ENCODE measurements at regions not wholly inside any gene's neighbourhood (a gene's known extent, or its start where the extent isn't known, plus 50 kb on each side); places are given as distances from the start of the nearest gene placed in this dataset.

DNA sequence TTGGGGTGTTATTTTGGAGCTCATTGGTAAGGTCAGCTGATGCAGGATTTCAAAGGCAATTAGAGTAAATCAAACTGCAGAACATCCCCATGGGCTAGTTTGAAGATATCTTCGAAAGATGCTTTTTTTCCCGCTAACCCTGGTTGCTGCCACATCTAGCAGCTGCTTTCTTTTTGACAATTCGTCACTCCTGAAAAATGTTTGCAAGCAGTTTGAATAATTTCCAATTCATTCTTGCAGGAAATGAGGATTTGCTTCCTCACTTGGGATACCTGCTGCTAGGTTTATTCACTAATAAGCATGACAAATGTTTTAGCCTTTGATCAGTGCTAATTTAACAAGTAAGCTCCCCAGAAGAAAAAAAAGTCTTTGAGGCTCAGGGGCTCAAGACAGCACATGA is 649.6 kb upstream of the RORB start:
- no peaks in the 10 kb centered on the region for H3K4me1 ChIP-seq (ENCODE audit: control insufficient read depth in 1 of 2, extremely low read depth in 1 of 2, insufficient read depth in 2 of 2, low read length in 2 of 2)
- 89% methylated on average over 3 of the region's 3 CpGs for WGBS (ENCODE audit: insufficient coverage)
- H3K36me3 ChIP-seq (ENCODE audit: control insufficient read depth in 2 of 2, extremely low read depth in 1 of 2, insufficient read depth in 1 of 2, low read length in 1 of 2) = no peaks in the 10 kb centered on the region
- no peaks in the 10 kb centered on the region for H3K27me3 ChIP-seq (replicated peaks in 1 of 2; ENCODE audit: control insufficient read depth in 2 of 2, extremely low read depth in 1 of 2, insufficient read depth in 2 of 2, low read length in 1 of 2)
- Mint-ChIP-seq H3K27ac (no peak overlapping the region), H3K4me1 (no peaks in the 10 kb centered on the region), H3K4me3 (no peak overlapping the region), H3K9me3 (peaks cover 0 to 4% (median 3%) of the 10 kb centered on the region in 3 donors), H3K27me3 (no peaks in the 10 kb centered on the region), H3K36me3 (no peaks in the 10 kb centered on the region)
- no peaks in the 10 kb centered on the region for H3K9me3 ChIP-seq
- no peak overlapping the region for H3K27ac ChIP-seq (ENCODE audit: low read length)
- DNase-seq (no peak), ATAC-seq (replicated peaks in 1 of 4) (no peak)
- no peak overlapping the region for H3K4me3 ChIP-seq (ENCODE audit: control insufficient read depth in 1 of 2, extremely low read depth in 1 of 2, low read length in 1 of 2)
- POLR2A ChIA-PET = no interaction called here
- CTCF ChIA-PET = no interaction called here

- H3K4me1 ChIP-seq (ENCODE audit: control insufficient read depth in 1 of 2, extremely low read depth in 1 of 2, insufficient read depth in 2 of 2, low read length in 2 of 2) = no peaks in the 10 kb centered on the region
- ChIA-PET POLR2A (no interaction called here), CTCF (interaction anchor here in 1 of 2 donors (1.2 kb wide), 1 partner anchor 16 kb away, joined by 4 read pairs; no protein-coding TSS in a partner anchor)
- no peaks in the 10 kb centered on the region for H3K27me3 ChIP-seq (replicated peaks in 1 of 2; ENCODE audit: control insufficient read depth in 2 of 2, extremely low read depth in 1 of 2, insufficient read depth in 2 of 2, low read length in 1 of 2)
- H3K4me3 ChIP-seq (ENCODE audit: control insufficient read depth in 1 of 2, extremely low read depth in 1 of 2, low read length in 1 of 2) = no peak overlapping the region
- Mint-ChIP-seq H3K9me3 (peaks cover 0 to 5% (median 2%) of the 10 kb centered on the region in 3 donors), H3K4me1 (no peaks in the 10 kb centered on the region), H3K4me3 (no peak overlapping the region), H3K27ac (no peak overlapping the region), H3K27me3 (no peaks in the 10 kb centered on the region), H3K36me3 (no peaks in the 10 kb centered on the region)
- DNase-seq (no peak), ATAC-seq (replicated peaks in 1 of 4) (no peak)
- no peaks in the 10 kb centered on the region for H3K9me3 ChIP-seq
- no peaks in the 10 kb centered on the region for H3K36me3 ChIP-seq (ENCODE audit: control insufficient read depth in 2 of 2, extremely low read depth in 1 of 2, insufficient read depth in 1 of 2, low read length in 1 of 2)
- H3K27ac ChIP-seq (ENCODE audit: low read length) = no peak overlapping the region
- no CpG with 5 or more reads among the region's 3 CpGs for WGBS (ENCODE audit: insufficient coverage)
Measured at GRCh38 chr9:73853549-73853948, 643.6 kb upstream of the RORB start.

DNA sequence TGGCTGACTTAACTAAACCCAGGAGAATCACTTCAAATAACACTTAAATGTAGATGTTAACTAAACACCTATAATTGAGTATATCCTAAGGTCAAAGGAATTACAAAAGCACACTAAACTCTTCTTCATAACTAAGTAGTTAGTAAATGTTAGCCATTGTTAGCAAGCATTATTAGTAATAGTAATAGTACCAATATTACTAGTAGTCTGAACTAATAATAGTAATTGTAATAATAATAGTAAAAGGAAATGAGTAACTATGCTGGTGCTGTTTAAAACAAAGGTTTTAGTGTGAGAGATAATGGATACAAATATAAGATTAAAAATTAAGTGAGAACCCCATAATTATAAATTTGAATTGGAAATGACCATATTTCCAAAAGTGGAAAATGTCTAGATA is 641.9 kb upstream of the RORB start:
- DNase-seq (no peak), ATAC-seq (replicated peaks in 1 of 4) (no peak)
- peaks cover 0 to 10% (median 7%) of the 10 kb centered on the region in 3 donors for H3K9me3 Mint-ChIP-seq
- no peaks in the 10 kb centered on the region for H3K36me3 ChIP-seq (ENCODE audit: control insufficient read depth in 2 of 2, extremely low read depth in 1 of 2, insufficient read depth in 1 of 2, low read length in 1 of 2)
- no peak overlapping the region for H3K27ac Mint-ChIP-seq
- H3K4me1 Mint-ChIP-seq = no peaks in the 10 kb centered on the region
- no peak overlapping the region for H3K4me3 Mint-ChIP-seq
- no peaks in the 10 kb centered on the region for H3K4me1 ChIP-seq (ENCODE audit: control insufficient read depth in 1 of 2, extremely low read depth in 1 of 2, insufficient read depth in 2 of 2, low read length in 2 of 2)
- H3K9me3 ChIP-seq = no peaks in the 10 kb centered on the region
- no peak overlapping the region for H3K27ac ChIP-seq (ENCODE audit: low read length)
- H3K4me3 ChIP-seq (ENCODE audit: control insufficient read depth in 1 of 2, extremely low read depth in 1 of 2, low read length in 1 of 2) = no peak overlapping the region
- H3K27me3 ChIP-seq (replicated peaks in 1 of 2; ENCODE audit: control insufficient read depth in 2 of 2, extremely low read depth in 1 of 2, insufficient read depth in 2 of 2, low read length in 1 of 2) = no peaks in the 10 kb centered on the region
- CTCF ChIA-PET = no interaction called here
- H3K36me3 Mint-ChIP-seq = no peaks in the 10 kb centered on the region
- POLR2A ChIA-PET = no interaction called here
- no peaks in the 10 kb centered on the region for H3K27me3 Mint-ChIP-seq

GRCh38 chr9:73863924-73864323 is 633.2 kb upstream of the RORB start:
- CTCF ChIA-PET = no interaction called here
- H3K4me3 ChIP-seq (ENCODE audit: control insufficient read depth in 1 of 2, extremely low read depth in 1 of 2, low read length in 1 of 2) = no peak overlapping the region
- no peak overlapping the region for H3K27ac ChIP-seq (ENCODE audit: low read length)
- no peaks in the 10 kb centered on the region for H3K4me1 Mint-ChIP-seq
- no peaks in the 10 kb centered on the region for H3K4me1 ChIP-seq (ENCODE audit: control insufficient read depth in 1 of 2, extremely low read depth in 1 of 2, insufficient read depth in 2 of 2, low read length in 2 of 2)
- H3K36me3 Mint-ChIP-seq = no peaks in the 10 kb centered on the region
- H3K27me3 Mint-ChIP-seq = no peaks in the 10 kb centered on the region
- H3K4me3 Mint-ChIP-seq = no peak overlapping the region
- POLR2A ChIA-PET = no interaction called here
- DNase-seq (no peak), ATAC-seq (replicated peaks in 1 of 4) (no peak)
- no peaks in the 10 kb centered on the region for H3K9me3 ChIP-seq
- H3K27ac Mint-ChIP-seq = no peak overlapping the region
- no peaks in the 10 kb centered on the region for H3K36me3 ChIP-seq (ENCODE audit: control insufficient read depth in 2 of 2, extremely low read depth in 1 of 2, insufficient read depth in 1 of 2, low read length in 1 of 2)
- peaks cover 0 to 6% (median 4%) of the 10 kb centered on the region in 3 donors for H3K9me3 Mint-ChIP-seq
- H3K27me3 ChIP-seq (replicated peaks in 1 of 2; ENCODE audit: control insufficient read depth in 2 of 2, extremely low read depth in 1 of 2, insufficient read depth in 2 of 2, low read length in 1 of 2) = no peaks in the 10 kb centered on the region

DNA sequence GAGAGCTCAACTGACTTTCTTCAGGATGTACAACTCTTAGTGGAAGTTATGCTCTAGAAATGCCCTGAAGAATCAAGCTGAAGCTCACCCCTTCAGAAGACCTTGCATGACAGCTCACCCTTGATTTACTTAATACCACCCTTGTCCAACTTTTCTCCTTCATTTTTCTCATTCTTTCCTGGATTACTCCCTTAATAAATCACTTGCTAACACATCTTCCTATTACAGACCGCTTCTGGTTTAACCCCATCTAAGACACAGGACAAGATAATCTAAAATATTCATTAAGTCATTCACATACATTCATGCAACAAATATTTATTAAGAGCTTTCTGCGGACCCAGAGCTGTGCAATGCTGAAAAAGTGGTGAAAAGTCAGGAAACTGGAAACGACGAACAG is 630.7 kb upstream of the RORB start:
- CTCF ChIA-PET = no interaction called here
- no CpG with 5 or more reads among the region's 4 CpGs for WGBS (ENCODE audit: insufficient coverage)

GRCh38 chr9:73869264-73869663 is 627.9 kb upstream of the RORB start:
- Histone ChIP-seq H3K9me3 (no peaks in the 10 kb centered on the region), H3K4me1 (ENCODE audit: control insufficient read depth in 1 of 2, extremely low read depth in 1 of 2, insufficient read depth in 2 of 2, low read length in 2 of 2) (no peaks in the 10 kb centered on the region), H3K27me3 (replicated peaks in 1 of 2; ENCODE audit: control insufficient read depth in 2 of 2, extremely low read depth in 1 of 2, insufficient read depth in 2 of 2, low read length in 1 of 2) (no peaks in the 10 kb centered on the region), H3K27ac (ENCODE audit: low read length) (no peak overlapping the region), H3K4me3 (ENCODE audit: control insufficient read depth in 1 of 2, extremely low read depth in 1 of 2, low read length in 1 of 2) (no peak overlapping the region), H3K36me3 (ENCODE audit: control insufficient read depth in 2 of 2, extremely low read depth in 1 of 2, insufficient read depth in 1 of 2, low read length in 1 of 2) (no peaks in the 10 kb centered on the region)
- Mint-ChIP-seq H3K27ac (no peak overlapping the region), H3K9me3 (peaks cover 0 to 4% (median 4%) of the 10 kb centered on the region in 3 donors), H3K4me3 (no peak overlapping the region), H3K36me3 (no peaks in the 10 kb centered on the region), H3K4me1 (peaks cover 0 to 3% (median 0%) of the 10 kb centered on the region in 3 donors), H3K27me3 (no peaks in the 10 kb centered on the region)
- ChIA-PET POLR2A (interaction anchor here in 1 of 2 donors (0.5 kb wide), 1 partner anchor 255 kb away, joined by 3 read pairs; no protein-coding TSS in a partner anchor), CTCF (no interaction called here)
- ATAC-seq (replicated peaks in 1 of 4) = peak; percentile 39 to 76 (median 58)
- DNase-seq = peak in 12 of 35 experiments; percentile 0 to 52 (median 2)
- WGBS (ENCODE audit: insufficient coverage) = no CpG with 5 or more reads among the region's 3 CpGs

More for the DNA sequence above, 630.7 kb upstream of the RORB start:
- no peaks in the 10 kb centered on the region for H3K27me3 ChIP-seq (replicated peaks in 1 of 2; ENCODE audit: control insufficient read depth in 2 of 2, extremely low read depth in 1 of 2, insufficient read depth in 2 of 2, low read length in 1 of 2)
- no peaks in the 10 kb centered on the region for H3K4me1 ChIP-seq (ENCODE audit: control insufficient read depth in 1 of 2, extremely low read depth in 1 of 2, insufficient read depth in 2 of 2, low read length in 2 of 2)
- no peaks in the 10 kb centered on the region for H3K27me3 Mint-ChIP-seq
- no peak overlapping the region for H3K4me3 ChIP-seq (ENCODE audit: control insufficient read depth in 1 of 2, extremely low read depth in 1 of 2, low read length in 1 of 2)
- no peak overlapping the region for H3K4me3 Mint-ChIP-seq
- H3K36me3 ChIP-seq (ENCODE audit: control insufficient read depth in 2 of 2, extremely low read depth in 1 of 2, insufficient read depth in 1 of 2, low read length in 1 of 2) = no peaks in the 10 kb centered on the region
- no peak overlapping the region for H3K27ac ChIP-seq (ENCODE audit: low read length)
- POLR2A ChIA-PET = no interaction called here
- DNase-seq = no peak
- no peaks in the 10 kb centered on the region for H3K9me3 ChIP-seq
- no peaks in the 10 kb centered on the region for H3K36me3 Mint-ChIP-seq
- H3K9me3 Mint-ChIP-seq = peaks cover 0 to 4% (median 2%) of the 10 kb centered on the region in 3 donors
- peaks cover 0 to 3% (median 0%) of the 10 kb centered on the region in 3 donors for H3K4me1 Mint-ChIP-seq
- ATAC-seq (replicated peaks in 1 of 4) = no peak
- H3K27ac Mint-ChIP-seq = no peak overlapping the region

DNA sequence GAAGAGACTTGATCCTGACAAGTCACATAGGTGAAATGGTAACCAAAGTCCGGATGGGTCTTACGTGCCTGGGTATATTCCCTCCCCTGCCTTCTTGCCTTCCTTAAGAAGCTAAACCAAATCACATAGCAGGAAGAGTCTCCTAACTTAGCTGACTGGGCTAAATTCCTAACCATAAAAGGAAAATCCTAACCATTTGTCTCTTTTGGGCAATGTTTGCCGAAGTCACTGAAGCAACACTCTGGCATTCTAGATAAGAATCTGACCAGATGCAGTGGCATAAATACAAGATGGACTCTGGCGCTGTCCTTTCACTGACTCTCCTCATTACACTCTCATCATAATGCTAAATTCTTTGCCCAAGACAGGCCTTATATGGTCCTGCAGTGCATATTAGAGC is 625.5 kb upstream of the RORB start:
- H3K9me3 Mint-ChIP-seq = peaks cover 0 to 4% (median 4%) of the 10 kb centered on the region in 3 donors
- ChIA-PET CTCF (no interaction called here), POLR2A (no interaction called here)
- no peaks in the 10 kb centered on the region for H3K36me3 Mint-ChIP-seq
- WGBS (ENCODE audit: insufficient coverage) = 84% methylated on average over 2 of the region's 4 CpGs
- Histone ChIP-seq H3K4me3 (ENCODE audit: control insufficient read depth in 1 of 2, extremely low read depth in 1 of 2, low read length in 1 of 2) (no peak overlapping the region), H3K27me3 (replicated peaks in 1 of 2; ENCODE audit: control insufficient read depth in 2 of 2, extremely low read depth in 1 of 2, insufficient read depth in 2 of 2, low read length in 1 of 2) (no peaks in the 10 kb centered on the region), H3K9me3 (no peaks in the 10 kb centered on the region), H3K36me3 (ENCODE audit: control insufficient read depth in 2 of 2, extremely low read depth in 1 of 2, insufficient read depth in 1 of 2, low read length in 1 of 2) (no peaks in the 10 kb centered on the region), H3K4me1 (ENCODE audit: control insufficient read depth in 1 of 2, extremely low read depth in 1 of 2, insufficient read depth in 2 of 2, low read length in 2 of 2) (no peaks in the 10 kb centered on the region), H3K27ac (ENCODE audit: low read length) (no peak overlapping the region)
- ATAC-seq (replicated peaks in 1 of 4) (no peak), DNase-seq (no peak)
- H3K27me3 Mint-ChIP-seq = no peaks in the 10 kb centered on the region
- no peak overlapping the region for H3K27ac Mint-ChIP-seq
- peaks cover 0 to 3% (median 0%) of the 10 kb centered on the region in 3 donors for H3K4me1 Mint-ChIP-seq
- no peak overlapping the region for H3K4me3 Mint-ChIP-seq

Measured in T-cell (primary cell).